HG02884 (cell line): ENCODE measurements at regions not wholly inside any gene's neighbourhood (a gene's known extent, or its start where the extent isn't known, plus 50 kb on each side); places are given as distances from the start of the nearest gene placed in this dataset.

Experiments used
- ATAC-seq: cut with Tn5 transposase; IDR thresholded peaks from one replicate; pipeline ENCODE4 v1.9.1; 2021; ENCODE audit warnings: mild to moderate bottlenecking, moderate library complexity; ENCODE audit not compliant: unreplicated experiment

- ATAC-seq: no peak
Observed at GRCh38 chr2:156647377-156648010, 211.3 kb downstream of the GPD2 start.

- no peak for ATAC-seq
Observed at GRCh38 chr2:156648522-156648921, 212.3 kb downstream of the GPD2 start.

DNA sequence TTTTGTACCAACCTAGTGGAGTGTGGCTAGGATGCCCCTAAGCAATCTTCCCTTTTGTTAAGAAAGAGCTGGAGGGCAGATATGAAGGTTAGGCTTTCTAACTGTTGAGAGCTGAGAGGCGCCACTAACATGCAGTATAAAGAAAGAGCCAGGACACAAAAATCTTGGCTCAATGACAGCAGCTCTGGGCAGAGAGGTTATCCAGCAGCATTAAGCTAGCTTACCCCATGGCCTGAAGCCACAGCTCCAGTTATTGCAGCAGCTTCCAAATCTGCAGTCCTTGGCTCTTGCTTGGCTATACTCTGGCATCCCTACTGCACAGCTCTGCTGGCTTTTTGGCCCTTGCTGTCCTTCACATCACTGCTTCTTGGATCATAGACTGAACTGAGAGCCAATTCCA lies 213.4 kb downstream of the GPD2 start:
- ATAC-seq: no peak

DNA sequence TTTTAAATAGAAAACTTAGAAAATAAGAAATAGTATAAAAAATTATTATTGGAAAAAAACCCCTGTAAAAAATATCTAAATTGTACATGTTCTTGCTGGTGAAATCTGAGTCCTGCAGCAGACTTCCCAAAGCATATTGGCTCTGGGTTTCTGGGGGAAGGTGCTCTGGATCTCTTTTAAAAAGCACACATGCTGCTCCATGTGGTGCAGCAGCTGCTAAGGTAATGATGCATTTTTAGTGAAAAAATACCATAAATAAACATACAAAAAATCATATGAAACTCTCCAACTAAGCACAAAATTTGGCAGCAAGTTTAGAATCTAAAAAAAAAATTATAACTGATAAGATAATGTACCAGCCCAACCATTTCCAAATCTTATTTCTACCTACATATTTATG lies 216.5 kb downstream of the GPD2 start:
- no peak for ATAC-seq

GRCh38 chr2:156653675-156654074 lies 217.5 kb downstream of the GPD2 start:
- ATAC-seq: no peak

- ATAC-seq: no peak
Observed at GRCh38 chr2:156657809-156658208, 221.6 kb downstream of the GPD2 start.

DNA sequence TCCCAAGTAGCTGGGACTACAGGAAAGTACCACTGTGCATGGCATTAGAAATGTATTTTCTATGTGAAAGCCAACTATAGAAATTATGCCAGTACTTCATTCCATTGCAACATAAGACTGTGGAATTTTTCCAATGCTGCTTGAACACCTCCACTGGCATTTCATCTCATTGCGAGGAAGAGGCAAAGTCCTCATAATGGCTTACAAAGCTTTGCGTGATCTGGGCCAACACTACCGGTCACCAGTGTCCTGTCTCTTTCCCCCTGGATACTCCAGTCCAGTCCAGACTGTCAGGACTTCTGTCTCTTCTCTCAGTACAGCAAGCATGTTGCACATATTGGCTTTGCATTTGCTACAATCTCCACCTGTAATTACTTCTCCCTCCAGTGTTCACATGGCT lies 223.5 kb downstream of the GPD2 start:
- no peak for ATAC-seq

GRCh38 chr2:156663757-156664409 lies 227.7 kb downstream of the GPD2 start:
- ATAC-seq: no peak

- no peak for ATAC-seq
Observed at GRCh38 chr2:156666130-156666785, 230.1 kb downstream of the GPD2 start.

DNA sequence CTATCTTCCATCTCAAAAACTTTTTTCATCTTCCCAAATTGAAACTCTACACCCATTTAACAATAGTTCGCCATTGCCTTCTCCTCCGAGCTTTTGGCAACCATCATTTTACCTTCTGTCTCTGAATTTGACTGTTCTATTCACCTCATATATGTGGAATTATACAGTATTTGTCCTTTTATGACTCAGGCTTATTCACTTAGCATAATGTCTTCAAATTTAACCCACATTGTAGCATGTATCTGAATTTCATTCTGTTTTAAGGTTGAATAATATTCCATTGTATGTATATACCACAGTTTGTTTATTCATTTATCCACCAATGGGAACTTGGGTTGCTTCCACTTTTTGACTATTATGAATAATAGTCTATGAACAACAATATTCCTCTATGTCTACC lies 233.9 kb downstream of the GPD2 start:
- ATAC-seq: no peak

GRCh38 chr2:156671706-156672361 lies 235.7 kb downstream of the GPD2 start:
- ATAC-seq: no peak

- ATAC-seq: no peak
Observed at GRCh38 chr2:156672556-156673332, 236.6 kb downstream of the GPD2 start.

GRCh38 chr2:156673333-156673615 lies 237.1 kb downstream of the GPD2 start:
- ATAC-seq: no peak

DNA sequence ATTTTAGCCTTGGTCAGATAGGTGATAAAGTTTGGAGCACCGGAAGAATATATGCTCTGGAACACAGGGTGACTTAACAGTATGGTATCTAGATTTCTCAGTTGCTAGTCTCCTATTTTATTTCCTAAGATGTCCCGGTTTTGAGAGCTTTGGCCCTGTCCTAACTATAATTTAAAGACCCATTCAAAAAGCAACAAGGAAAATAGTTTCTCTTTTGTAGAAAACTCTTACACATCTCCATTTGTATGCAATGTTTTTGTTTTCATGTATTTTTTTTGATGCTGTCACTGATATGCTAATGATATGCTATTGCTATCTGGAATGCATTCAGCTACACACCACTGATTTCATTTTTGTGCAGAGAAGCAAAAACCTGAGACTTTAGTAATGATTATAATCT lies 237.8 kb downstream of the GPD2 start:
- ATAC-seq: no peak

DNA sequence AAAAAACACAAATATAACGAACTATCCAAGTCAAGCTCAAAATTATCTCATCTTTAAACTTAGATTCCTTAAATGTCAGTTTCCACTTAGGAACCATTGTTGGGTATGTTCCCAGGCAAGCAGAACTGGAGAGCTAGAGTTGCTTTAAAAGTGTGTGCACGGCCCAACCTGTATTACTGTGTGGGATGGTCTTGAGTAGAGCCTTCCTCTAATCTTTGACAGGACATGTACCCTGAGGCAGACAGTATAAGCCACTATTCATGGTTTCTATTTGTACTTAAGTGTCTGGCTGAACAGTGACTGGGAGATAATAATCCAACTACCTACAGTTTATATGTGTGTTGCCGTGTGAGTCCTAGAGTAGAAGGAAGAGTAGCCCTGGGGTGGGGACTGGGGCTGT lies 239.7 kb downstream of the GPD2 start:
- no peak for ATAC-seq

DNA sequence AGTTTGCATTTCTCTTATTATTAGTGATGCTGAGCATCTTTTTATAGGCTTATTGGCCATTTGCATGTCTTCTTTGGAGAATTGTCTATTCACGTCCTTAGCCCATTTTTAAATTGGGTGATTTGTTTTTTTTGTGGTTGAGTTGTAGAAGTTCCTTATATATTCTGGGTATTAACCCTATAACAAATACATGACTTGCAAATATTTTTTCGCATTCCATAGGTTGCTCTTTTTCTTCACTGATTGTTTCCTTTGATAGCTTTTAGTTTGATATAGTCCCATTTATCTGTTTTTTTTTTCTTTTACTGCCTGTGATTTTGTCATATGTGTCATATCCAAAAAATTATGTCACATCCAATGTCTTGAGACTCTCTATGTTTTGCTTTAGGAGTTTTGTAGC lies 243.6 kb downstream of the GPD2 start:
- no peak for ATAC-seq

DNA sequence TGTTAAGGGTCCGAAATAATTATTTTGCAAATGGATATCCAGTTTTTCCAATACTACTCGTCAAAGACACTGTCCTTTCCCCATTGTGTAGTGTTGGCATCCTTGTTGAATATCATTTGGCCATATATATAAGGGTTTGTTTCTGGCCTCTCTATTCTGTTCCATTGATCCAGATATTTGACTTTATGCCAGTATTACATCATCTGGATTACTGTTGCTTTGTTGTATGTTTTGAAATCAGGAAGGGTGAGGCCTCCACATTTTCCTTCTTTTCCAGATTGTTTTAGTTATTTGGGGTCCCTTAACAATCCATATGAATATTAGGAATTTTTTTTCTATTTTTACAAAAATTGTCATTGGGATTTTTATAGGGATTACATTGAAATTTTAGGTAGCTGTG lies 244.1 kb downstream of the GPD2 start:
- ATAC-seq: no peak

DNA sequence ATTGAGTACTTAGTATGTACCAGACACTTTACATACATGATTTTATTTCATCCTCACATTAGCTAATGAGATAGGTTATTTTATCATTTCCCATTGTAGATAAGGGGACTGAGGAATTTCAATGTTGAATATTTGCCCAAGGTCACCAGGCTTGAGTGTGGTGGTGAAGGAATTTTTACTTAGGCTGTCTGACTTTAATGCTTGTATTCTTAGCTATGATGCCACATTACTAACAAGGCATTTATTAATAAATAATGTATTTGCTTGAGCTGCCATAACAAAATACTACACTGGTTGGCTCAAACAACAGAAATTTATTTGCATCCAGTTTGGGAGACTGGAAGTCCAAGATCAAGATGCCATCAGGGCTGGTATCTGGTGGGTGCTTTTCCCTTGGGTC lies 250.9 kb downstream of the GPD2 start:
- no peak for ATAC-seq

DNA sequence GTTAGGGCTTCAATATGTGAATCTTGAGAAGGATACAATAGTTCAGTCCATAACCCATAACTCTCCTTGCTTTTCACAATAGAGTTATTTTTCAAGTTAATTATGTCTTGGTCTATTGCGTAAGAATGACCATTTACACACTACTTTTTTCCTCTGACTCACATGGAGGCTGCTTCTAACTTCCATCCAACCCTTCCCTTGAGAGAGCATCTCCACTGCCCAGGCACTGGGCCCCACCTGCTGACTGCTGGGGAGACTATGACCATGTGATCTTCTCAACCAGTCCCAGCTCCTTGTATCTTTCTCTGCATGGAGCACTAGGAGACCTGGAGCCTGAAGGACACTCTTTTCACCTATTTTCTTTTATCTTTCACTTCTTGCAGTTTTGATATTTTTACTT lies 251.5 kb downstream of the GPD2 start:
- no peak for ATAC-seq

- ATAC-seq: no peak
Observed at GRCh38 chr2:156689939-156690338, 253.8 kb downstream of the GPD2 start.

DNA sequence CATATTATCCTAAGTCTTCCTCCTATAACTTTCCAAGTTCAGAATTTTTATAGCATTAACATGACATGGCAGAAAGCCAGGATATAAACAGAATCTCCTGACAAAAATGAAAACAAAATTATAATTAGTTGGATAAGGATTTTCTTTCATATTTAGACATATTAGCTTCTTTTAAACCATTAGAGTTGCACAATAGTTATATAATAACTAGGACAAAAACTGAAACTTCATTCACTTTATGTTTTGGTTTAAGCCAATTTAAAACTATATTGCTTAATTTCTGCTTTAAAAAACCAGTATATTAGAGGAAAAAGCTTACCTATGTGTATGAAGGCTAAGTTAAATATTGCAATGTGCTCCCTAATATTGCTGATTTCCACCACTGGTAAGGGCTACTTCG lies 254.8 kb downstream of the GPD2 start:
- no peak for ATAC-seq
